Spleen (tissue), 11 donors: ENCODE measurements at regions not wholly inside any gene's neighbourhood (a gene's known extent, or its start where the extent isn't known, plus 50 kb on each side); places are given as distances from the start of the nearest gene placed in this dataset.
A peak's percentile ranks its signal among the peaks of the same experiment; 100 is the strongest.

Experiments
- DNase-seq: peaks from one replicate; pipeline ENCODE4 v3.0.0-alpha.2; 2020
- H3K27ac ChIP-seq, 8 donors: fragments of 200-600 bp; sonication (generic) in 7 of 8; 1 replicate in 4 of 8; 2 replicates in 4 of 8; pipeline versions ENCODE4 v1.5.0 to v1.8.0; 2016 to 2021; ENCODE audit warnings: inconsistent platforms in 4 of 8, mild to moderate bottlenecking in 4 of 8, moderate library complexity in 1 of 8
- H3K27me3 ChIP-seq, 7 donors: fragments of 200-600 bp; sonication (generic) in 6 of 7; replicated peaks in 1 of 7; 1 replicate in 4 of 7; 2 replicates in 3 of 7; pipeline versions ENCODE4 v1.5.0 to v1.8.0; 2016 to 2021; ENCODE audit warnings: inconsistent platforms in 3 of 7, mild to moderate bottlenecking in 1 of 7
- H3K36me3 ChIP-seq, 6 donors: fragments of 200-600 bp; sonication (generic) in 5 of 6; 1 replicate in 4 of 6; 2 replicates in 2 of 6; pipeline versions ENCODE4 v1.5.0 to v1.8.0; 2016 to 2021; ENCODE audit warnings: inconsistent platforms in 2 of 6
- H3K4me1 ChIP-seq, 6 donors: fragments of 200-600 bp; sonication (generic) in 5 of 6; 1 replicate in 3 of 6; 2 replicates in 3 of 6; pipeline versions ENCODE4 v1.5.0 to v1.8.0; 2016 to 2021; ENCODE audit warnings: inconsistent platforms in 3 of 6
- H3K4me3 ChIP-seq, 8 donors: fragments of 200-600 bp; sonication (generic) in 7 of 8; 1 replicate in 4 of 8; 2 replicates in 4 of 8; pipeline versions ENCODE4 v1.5.0 to v1.8.0; 2016 to 2021; ENCODE audit warnings: inconsistent platforms in 4 of 8, mild to moderate bottlenecking in 4 of 8, moderate library complexity in 2 of 8
- H3K9me3 ChIP-seq, 8 donors: fragments of 200-600 bp; sonication (generic) in 7 of 8; 1 replicate in 4 of 8; 2 replicates in 4 of 8; pipeline versions ENCODE4 v1.5.0 to v1.8.0; 2016 to 2021; ENCODE audit warnings: inconsistent platforms in 4 of 8
- POLR2A ChIP-seq, 3 donors: fragments of 450-650 bp; IDR thresholded peaks; one replicate each; pipeline ENCODE4 v1.5.1; 2017; ENCODE audit warnings: antibody characterized with exemption in 3 of 3, mild to moderate bottlenecking in 1 of 3
- POLR2AphosphoS5 ChIP-seq, 3 donors: sonication (generic); formaldehyde crosslinking; IDR thresholded peaks; one replicate each; pipeline ENCODE4 v1.5.1; 2017; ENCODE audit warnings: antibody characterized with exemption in 3 of 3
- WGBS, 5 donors: extraction: QIAGEN DNeasy Blood & Tissue Kit in 3 of 5; methylation state at CpG; one replicate each; pipeline versions ENCODE4 v1.1.5 to v1.1.7; 2013 to 2018; 5-methylcytosine and 5-hydroxymethylcytosine counted together
- intact Hi-C: fragments of 100-400 bp; cut with DNase I; formaldehyde crosslinking; loops from one replicate; pipeline ENCODE4 v1.15.0; 2023; ENCODE audit warnings: low total_unique reads
- TF ChIP-seq, protein P1 (sequence below), 11 experiments: fragments of 200-600 bp in 7 of 11; fragments of 450-650 bp in 4 of 11; sonication (generic) in 4 of 11; IDR thresholded peaks in 8 of 11; conservative IDR thresholded peaks in 3 of 11; 1 replicate in 7 of 11; 2 replicates in 4 of 11; pipeline versions ENCODE4 v1.4.0 to v1.8.0; 2016 to 2021; ENCODE audit warnings: antibody characterized with exemption in 11 of 11, inconsistent platforms in 4 of 11, mild to moderate bottlenecking in 1 of 11
- donor health status: healthy with polysubstance abuse.
- donor health status: DM: no; HTN: no; CAD: no; lungs with moderate emphysema.
- donor health status: DM: no; HTN: no; CAD: no.
- donor health status: Bipolar disorder and iron deficiency.
- donor health status: healthy.
- donor health status: DM: no; HTN: no; CAD: no.
- donor health status: DM: yes; HTN: yes; CAD: no.

DNA sequence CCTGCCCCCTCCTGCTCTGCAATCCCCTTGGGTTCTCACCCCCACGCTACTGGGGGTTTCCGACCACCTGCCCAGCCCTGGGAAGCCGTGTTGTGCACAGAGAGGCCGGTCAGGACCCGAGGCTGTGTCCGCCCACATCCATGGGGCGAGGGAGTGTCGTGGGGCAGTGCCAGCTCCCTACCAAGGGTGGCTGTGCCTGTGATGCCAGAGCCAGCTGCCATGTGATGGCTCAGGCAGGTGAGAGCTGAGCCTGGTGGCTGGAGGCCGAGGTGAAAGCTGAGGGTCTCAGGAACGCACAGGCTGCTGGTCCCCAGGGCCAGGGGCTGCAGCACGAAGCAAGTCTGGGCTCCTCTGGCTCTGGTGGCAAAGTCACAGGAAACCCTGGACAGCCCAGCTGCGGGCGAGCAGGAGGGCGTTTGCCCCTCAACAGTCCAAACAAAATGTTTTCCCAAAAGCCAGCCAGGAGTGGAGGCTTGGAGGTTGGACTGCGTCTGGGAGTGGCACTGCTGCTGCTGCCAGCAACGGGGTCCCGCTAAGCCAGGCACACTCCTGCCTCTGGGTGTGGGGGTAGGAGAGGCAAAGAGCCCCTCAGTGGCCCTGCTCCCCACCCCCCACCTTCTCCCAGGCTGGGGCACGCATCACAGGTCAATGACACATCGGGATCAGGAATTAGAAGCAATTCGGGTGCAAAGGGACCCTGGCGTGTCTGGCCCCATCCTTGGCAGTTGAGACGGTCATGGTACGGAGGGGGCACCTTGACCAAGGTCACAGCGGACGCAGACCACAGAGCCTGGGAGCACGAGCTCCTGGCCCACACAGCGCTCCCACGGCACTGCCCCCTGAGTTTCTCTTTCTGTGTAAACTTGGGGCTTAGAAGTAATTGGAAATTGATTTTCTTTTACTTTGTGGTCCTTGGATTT, 72.4 kb upstream of the GPC1 start:
- Histone ChIP-seq H3K27me3 (peaks cover 0 to 9% (median 0%) of the 10 kb centered on the region in 7 donors), H3K4me1 (no peaks in the 10 kb centered on the region), H3K27ac (no peak overlapping the region), H3K9me3 (peaks cover 2 to 29% (median 25%) of the 10 kb centered on the region in 8 donors), H3K4me3 (no peak overlapping the region), H3K36me3 (no peaks in the 10 kb centered on the region)
- WGBS, 5 donors = 79 to 86% (median 81%) methylated on average over 18 to 28 of the region's 28 CpGs
- intact Hi-C loops = no loop called here
- DNase-seq = peak; percentile 52
- TF ChIP-seq, protein P1, sequence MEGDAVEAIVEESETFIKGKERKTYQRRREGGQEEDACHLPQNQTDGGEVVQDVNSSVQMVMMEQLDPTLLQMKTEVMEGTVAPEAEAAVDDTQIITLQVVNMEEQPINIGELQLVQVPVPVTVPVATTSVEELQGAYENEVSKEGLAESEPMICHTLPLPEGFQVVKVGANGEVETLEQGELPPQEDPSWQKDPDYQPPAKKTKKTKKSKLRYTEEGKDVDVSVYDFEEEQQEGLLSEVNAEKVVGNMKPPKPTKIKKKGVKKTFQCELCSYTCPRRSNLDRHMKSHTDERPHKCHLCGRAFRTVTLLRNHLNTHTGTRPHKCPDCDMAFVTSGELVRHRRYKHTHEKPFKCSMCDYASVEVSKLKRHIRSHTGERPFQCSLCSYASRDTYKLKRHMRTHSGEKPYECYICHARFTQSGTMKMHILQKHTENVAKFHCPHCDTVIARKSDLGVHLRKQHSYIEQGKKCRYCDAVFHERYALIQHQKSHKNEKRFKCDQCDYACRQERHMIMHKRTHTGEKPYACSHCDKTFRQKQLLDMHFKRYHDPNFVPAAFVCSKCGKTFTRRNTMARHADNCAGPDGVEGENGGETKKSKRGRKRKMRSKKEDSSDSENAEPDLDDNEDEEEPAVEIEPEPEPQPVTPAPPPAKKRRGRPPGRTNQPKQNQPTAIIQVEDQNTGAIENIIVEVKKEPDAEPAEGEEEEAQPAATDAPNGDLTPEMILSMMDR (IDR thresholded peaks at IDR 0.05 in 8 of 11, conservative IDR thresholded peaks at IDR 0.05 in 3 of 11) = no peak
- TF ChIP-seq POLR2A (IDR thresholded peaks at IDR 0.05) (no peak), POLR2AphosphoS5 (IDR thresholded peaks at IDR 0.05) (no peak)

DNA sequence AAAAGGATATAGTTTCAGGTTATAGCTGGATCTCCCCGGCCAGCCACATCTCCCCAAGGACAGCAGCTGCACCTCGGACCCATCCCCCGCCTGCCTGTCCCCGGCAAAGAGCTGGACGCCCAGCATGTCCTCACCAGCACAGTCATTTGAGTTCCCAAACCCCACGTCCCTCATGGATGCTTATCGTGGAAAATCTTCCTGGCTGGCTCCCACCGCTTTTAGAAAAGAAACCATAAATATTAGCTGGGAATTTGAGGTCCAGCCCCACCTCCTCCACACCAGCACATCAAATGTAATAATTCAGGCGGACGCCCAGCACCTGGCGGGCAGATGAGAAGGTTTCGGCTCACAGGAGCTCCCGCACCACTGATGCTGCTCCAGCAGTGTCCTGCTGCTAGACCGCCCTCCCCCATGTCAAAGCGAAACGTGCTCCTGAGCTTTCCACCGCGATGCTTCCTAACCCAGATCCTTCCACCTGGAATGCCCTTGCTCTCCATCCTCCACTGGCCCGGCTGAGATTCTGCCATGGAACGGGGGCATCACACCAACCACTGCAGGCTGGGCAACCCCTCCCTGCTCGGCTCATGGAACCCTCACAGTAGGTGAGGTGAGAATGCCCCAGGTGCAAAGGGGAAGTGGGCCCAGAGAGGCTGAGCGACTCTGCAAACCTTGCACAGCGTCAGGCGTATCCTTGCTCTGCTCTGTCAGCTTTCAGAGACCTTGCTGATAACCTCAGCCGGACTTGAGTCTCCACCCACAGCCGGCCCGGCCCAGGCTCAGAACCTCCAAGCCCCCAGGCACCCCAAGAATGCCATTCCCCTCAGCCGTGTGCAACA, 71.5 kb upstream of the GPC1 start:
- Histone ChIP-seq H3K4me3 (no peak overlapping the region), H3K4me1 (peaks cover 0 to 3% (median 0%) of the 10 kb centered on the region in 6 donors), H3K36me3 (no peaks in the 10 kb centered on the region), H3K27ac (no peak overlapping the region), H3K27me3 (peaks cover 0 to 9% (median 0%) of the 10 kb centered on the region in 7 donors), H3K9me3 (peaks cover 2 to 29% (median 25%) of the 10 kb centered on the region in 8 donors)
- TF ChIP-seq, protein P1 (IDR thresholded peaks at IDR 0.05 in 8 of 11, conservative IDR thresholded peaks at IDR 0.05 in 3 of 11) = no peak
- no peak for TF ChIP-seq POLR2A (IDR thresholded peaks at IDR 0.05)
- no peak for TF ChIP-seq POLR2AphosphoS5 (IDR thresholded peaks at IDR 0.05)
- DNase-seq = no peak
- WGBS, 5 donors = 73 to 81% (median 78%) methylated on average over 26 to 28 of the region's 28 CpGs
- intact Hi-C loops = no loop called here

DNA sequence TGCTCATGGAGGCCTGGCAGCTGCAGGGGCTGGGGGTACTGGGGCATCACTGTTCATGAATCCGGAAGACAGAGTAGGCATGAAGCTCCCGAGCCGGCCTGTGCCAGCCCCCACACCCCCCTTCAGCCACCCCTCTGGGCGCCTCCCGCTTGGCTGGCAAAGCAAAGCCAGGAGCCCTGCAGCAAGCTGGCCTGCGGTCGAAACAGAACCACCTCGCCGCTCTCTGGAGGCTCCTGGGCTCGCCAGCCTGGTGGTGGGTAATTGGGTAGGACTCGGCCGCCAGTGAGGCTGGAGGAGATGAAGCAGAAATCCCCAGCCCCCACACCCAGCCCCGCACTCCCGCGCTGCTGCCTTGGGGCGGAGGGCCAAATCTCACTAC, 70.9 kb upstream of the GPC1 start:
- Histone ChIP-seq H3K36me3 (no peaks in the 10 kb centered on the region), H3K27ac (no peak overlapping the region), H3K4me1 (peaks cover 0 to 9% (median under 1%) of the 10 kb centered on the region in 6 donors), H3K4me3 (no peak overlapping the region), H3K9me3 (peaks cover 2 to 27% (median 21%) of the 10 kb centered on the region in 8 donors), H3K27me3 (peaks cover 0 to 9% (median 0%) of the 10 kb centered on the region in 7 donors)
- TF ChIP-seq, protein P1 (IDR thresholded peaks at IDR 0.05 in 8 of 11, conservative IDR thresholded peaks at IDR 0.05 in 3 of 11) = no peak
- TF ChIP-seq POLR2A (IDR thresholded peaks at IDR 0.05) = no peak
- TF ChIP-seq POLR2AphosphoS5 (IDR thresholded peaks at IDR 0.05) = no peak
- WGBS, 5 donors = 88 to 94% (median 89%) methylated on average over 7 to 16 of the region's 16 CpGs
- intact Hi-C loops = no loop called here
- DNase-seq = no peak
